ENCODE measurements at regions not wholly inside any gene's neighbourhood (a gene's known extent, or its start where the extent isn't known, plus 50 kb on each side); places are given as distances from the start of the nearest gene placed in this dataset.

DNA sequence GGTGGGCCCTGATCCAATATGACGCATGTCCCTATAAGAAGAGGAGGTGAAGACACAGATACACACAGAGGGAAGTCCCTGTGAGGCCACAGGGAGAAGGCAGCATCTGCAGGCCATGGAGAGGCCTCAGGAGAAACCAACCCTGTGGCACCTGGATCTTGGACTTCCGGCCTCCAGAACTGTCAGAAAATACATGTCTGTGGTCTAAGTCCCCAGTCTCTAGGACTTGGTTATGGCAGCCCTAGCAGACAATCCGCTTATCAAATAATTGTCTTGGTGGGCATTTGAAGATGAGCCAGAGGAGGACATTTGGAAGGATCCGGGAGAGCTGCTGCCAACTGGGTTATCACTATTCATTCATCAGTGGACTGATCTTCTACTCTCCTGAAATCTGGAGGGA lies 57.6 kb upstream of the FOXQ1 start:
- DNase-seq, result no peak

DNA sequence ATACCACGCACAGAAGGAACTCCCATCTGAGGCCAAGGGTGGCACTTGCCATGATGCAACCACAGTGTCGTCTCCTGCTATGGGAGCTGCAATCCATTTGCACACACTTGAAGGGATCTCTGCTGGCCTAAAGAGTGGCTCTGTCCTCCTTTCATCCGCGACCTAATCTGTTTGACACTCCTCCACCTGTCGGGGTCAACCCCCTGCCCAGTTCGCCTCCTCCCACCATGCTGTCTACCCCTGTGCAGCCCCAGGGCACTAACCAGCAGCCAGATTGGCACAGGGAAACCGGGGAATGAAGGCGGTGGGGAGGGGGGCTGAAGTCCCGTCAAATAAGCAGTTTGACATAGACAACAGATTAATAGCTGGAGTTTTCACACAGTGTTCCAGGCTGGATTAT lies 58.1 kb upstream of the FOXQ1 start:
- no peaks in the 10 kb centered on the region for H3K79me2 ChIP-seq (ENCODE audit: low read length)
- no peak overlapping the region for H3K4me3 ChIP-seq (ENCODE audit: low read length)
- H3K36me3 ChIP-seq (replicated peaks; ENCODE audit: insufficient read depth, low read length), result no peaks in the 10 kb centered on the region
- H2AFZ ChIP-seq (ENCODE audit: low read length), result no peak overlapping the region
- TF ChIP-seq EZH2 (optimal IDR thresholded peaks at IDR 0.05; ENCODE audit: low read depth, low read length), result no peak
- TF ChIP-seq, protein P1, sequence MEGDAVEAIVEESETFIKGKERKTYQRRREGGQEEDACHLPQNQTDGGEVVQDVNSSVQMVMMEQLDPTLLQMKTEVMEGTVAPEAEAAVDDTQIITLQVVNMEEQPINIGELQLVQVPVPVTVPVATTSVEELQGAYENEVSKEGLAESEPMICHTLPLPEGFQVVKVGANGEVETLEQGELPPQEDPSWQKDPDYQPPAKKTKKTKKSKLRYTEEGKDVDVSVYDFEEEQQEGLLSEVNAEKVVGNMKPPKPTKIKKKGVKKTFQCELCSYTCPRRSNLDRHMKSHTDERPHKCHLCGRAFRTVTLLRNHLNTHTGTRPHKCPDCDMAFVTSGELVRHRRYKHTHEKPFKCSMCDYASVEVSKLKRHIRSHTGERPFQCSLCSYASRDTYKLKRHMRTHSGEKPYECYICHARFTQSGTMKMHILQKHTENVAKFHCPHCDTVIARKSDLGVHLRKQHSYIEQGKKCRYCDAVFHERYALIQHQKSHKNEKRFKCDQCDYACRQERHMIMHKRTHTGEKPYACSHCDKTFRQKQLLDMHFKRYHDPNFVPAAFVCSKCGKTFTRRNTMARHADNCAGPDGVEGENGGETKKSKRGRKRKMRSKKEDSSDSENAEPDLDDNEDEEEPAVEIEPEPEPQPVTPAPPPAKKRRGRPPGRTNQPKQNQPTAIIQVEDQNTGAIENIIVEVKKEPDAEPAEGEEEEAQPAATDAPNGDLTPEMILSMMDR (IDR thresholded peaks at IDR 0.05; ENCODE audit: low read length), result no peak
- no peak for TF ChIP-seq EZH2phosphoT487 (IDR thresholded peaks at IDR 0.05; ENCODE audit: low read length)
- H3K4me1 ChIP-seq (ENCODE audit: low read length), result peaks cover 10% of the 10 kb centered on the region
- H3F3A ChIP-seq (ENCODE audit: insufficient read depth, low read length), result no peaks in the 10 kb centered on the region
- H3K4me2 ChIP-seq (ENCODE audit: low read depth, low read length), result no peak overlapping the region
- H3K27ac ChIP-seq (ENCODE audit: low read length), result no peak overlapping the region
- no peak for DNase-seq
- no peaks in the 10 kb centered on the region for H3K9me3 ChIP-seq (replicated peaks; ENCODE audit: insufficient read depth, low read length)
- H3K9ac ChIP-seq (ENCODE audit: low read length), result no peak overlapping the region
- no peaks in the 10 kb centered on the region for H4K20me1 ChIP-seq (ENCODE audit: insufficient read depth, low read length)
- no peaks in the 10 kb centered on the region for H3K9me2 ChIP-seq (replicated peaks; ENCODE audit: insufficient read depth, low read length)
- no peaks in the 10 kb centered on the region for H3K27me3 ChIP-seq (replicated peaks; ENCODE audit: insufficient read depth, low read length)

More for the DNA sequence above, 57.6 kb upstream of the FOXQ1 start:
- H3K4me3 ChIP-seq (ENCODE audit: low read length), result no peak overlapping the region
- H3K4me1 ChIP-seq (ENCODE audit: low read length), result peaks cover 10% of the 10 kb centered on the region
- no peaks in the 10 kb centered on the region for H3K79me2 ChIP-seq (ENCODE audit: low read length)
- H3K36me3 ChIP-seq (replicated peaks; ENCODE audit: insufficient read depth, low read length), result no peaks in the 10 kb centered on the region
- H2AFZ ChIP-seq (ENCODE audit: low read length), result no peak overlapping the region
- H3K27me3 ChIP-seq (replicated peaks; ENCODE audit: insufficient read depth, low read length), result no peaks in the 10 kb centered on the region
- H3K27ac ChIP-seq (ENCODE audit: low read length), result no peak overlapping the region
- H3K4me2 ChIP-seq (ENCODE audit: low read depth, low read length), result no peak overlapping the region
- H4K20me1 ChIP-seq (ENCODE audit: insufficient read depth, low read length), result no peaks in the 10 kb centered on the region
- TF ChIP-seq EZH2 (optimal IDR thresholded peaks at IDR 0.05; ENCODE audit: low read depth, low read length) (no peak), EZH2phosphoT487 (IDR thresholded peaks at IDR 0.05; ENCODE audit: low read length) (no peak)
- TF ChIP-seq, protein P1 (IDR thresholded peaks at IDR 0.05; ENCODE audit: low read length), result no peak
- no peaks in the 10 kb centered on the region for H3K9me2 ChIP-seq (replicated peaks; ENCODE audit: insufficient read depth, low read length)
- no peaks in the 10 kb centered on the region for H3K9me3 ChIP-seq (replicated peaks; ENCODE audit: insufficient read depth, low read length)
- no peak overlapping the region for H3K9ac ChIP-seq (ENCODE audit: low read length)
- H3F3A ChIP-seq (ENCODE audit: insufficient read depth, low read length), result no peaks in the 10 kb centered on the region

DNA sequence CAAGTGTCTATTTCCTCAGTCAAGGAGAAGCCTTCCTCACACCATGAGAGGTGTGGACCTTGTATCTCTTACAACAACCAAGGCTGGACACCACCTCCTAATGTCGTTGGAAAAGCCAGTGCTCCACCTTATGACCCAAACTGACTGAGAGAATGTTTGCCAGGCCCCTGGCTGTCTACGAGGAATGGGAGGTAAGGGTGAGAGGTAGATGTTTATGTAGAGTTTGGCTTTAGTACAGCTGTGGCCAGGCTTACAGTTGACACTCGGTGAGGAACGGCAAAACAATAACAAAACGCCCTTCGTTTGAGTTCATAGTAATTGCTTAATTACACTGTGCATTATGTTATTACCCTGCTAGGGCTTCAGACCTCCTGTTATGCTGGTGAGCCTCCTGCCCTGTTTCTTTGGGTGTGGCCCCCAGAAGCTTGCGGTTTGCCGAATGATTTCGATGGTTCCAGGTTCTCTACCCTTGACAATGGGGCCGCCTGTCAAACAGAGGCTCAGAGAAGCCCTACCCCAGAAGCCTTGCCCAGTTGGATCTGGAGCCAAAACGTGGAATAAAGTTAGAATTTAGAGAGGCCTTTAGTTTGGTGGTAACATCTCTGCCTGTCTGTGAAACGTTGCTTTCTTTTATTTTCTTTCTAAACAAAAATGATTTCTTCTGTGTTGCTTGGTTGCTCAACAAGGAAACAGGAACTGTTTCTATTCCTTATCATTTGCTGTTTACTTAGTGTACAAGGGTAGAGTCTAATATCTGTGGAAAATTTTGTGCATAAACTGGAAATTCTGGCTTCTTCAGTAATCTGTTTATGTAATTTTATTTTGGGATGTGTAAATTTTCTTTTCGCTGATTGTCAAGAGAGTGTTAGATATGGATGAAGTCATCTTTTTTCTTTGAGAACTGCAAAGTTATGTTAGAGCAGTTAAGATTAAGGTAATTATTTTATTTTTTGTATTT lies 60.4 kb upstream of the FOXQ1 start:
- H3K27me3 ChIP-seq (replicated peaks; ENCODE audit: insufficient read depth, low read length), result no peaks in the 10 kb centered on the region
- DNase-seq, result no peak
- no peaks in the 10 kb centered on the region for H3K36me3 ChIP-seq (replicated peaks; ENCODE audit: insufficient read depth, low read length)
- H4K20me1 ChIP-seq (ENCODE audit: insufficient read depth, low read length), result no peaks in the 10 kb centered on the region
- H3K9me3 ChIP-seq (replicated peaks; ENCODE audit: insufficient read depth, low read length), result no peaks in the 10 kb centered on the region
- no peak overlapping the region for H3K27ac ChIP-seq (ENCODE audit: low read length)
- no peaks in the 10 kb centered on the region for H3F3A ChIP-seq (ENCODE audit: insufficient read depth, low read length)
- no peaks in the 10 kb centered on the region for H3K4me1 ChIP-seq (ENCODE audit: low read length)
- H3K4me2 ChIP-seq (ENCODE audit: low read depth, low read length), result no peak overlapping the region
- H3K9ac ChIP-seq (ENCODE audit: low read length), result no peak overlapping the region
- no peaks in the 10 kb centered on the region for H3K9me2 ChIP-seq (replicated peaks; ENCODE audit: insufficient read depth, low read length)
- no peak for TF ChIP-seq EZH2 (optimal IDR thresholded peaks at IDR 0.05; ENCODE audit: low read depth, low read length)
- TF ChIP-seq, protein P1 (IDR thresholded peaks at IDR 0.05; ENCODE audit: low read length), result no peak
- no peak for TF ChIP-seq EZH2phosphoT487 (IDR thresholded peaks at IDR 0.05; ENCODE audit: low read length)
- H3K4me3 ChIP-seq (ENCODE audit: low read length), result no peak overlapping the region
- H2AFZ ChIP-seq (ENCODE audit: low read length), result no peak overlapping the region
- no peaks in the 10 kb centered on the region for H3K79me2 ChIP-seq (ENCODE audit: low read length)

Measured in MM.1S (cell line).